SK-N-SH (cell line): ENCODE measurements at regions not wholly inside any gene's neighbourhood (a gene's known extent, or its start where the extent isn't known, plus 50 kb on each side); places are given as distances from the start of the nearest gene placed in this dataset.

ENCODE experiments used
- CTCF ChIA-PET: fragments of 300-600, 350-600 bp; formaldehyde crosslinking; extraction: SDS; loops from one replicate; lab custom pipeline; 2021; lab: Yijun Ruan, JAX
- POLR2A ChIA-PET: fragments of 350-600 bp; sonication (Branson Sonifier 250); formaldehyde crosslinking; extraction: SDS; loops from one replicate; lab custom pipeline; 2020; ENCODE audit warnings: antibody characterized with exemption, inconsistent platforms; lab: Yijun Ruan, JAX
- DNase-seq: peaks from one replicate; pipeline ENCODE4 v3.0.0; 2012
- H2AFZ ChIP-seq: fragments of 200-600 bp; sonication (generic); 2 replicates; pipeline ENCODE4 v1.8.1; 2016; ENCODE audit warnings: antibody characterized with exemption, mild to moderate bottlenecking, low read depth
- H3F3A ChIP-seq: fragments of 200-600 bp; sonication (generic); replicated peaks from 2 replicates; pipeline ENCODE3; 2016; ENCODE audit warnings: antibody characterized with exemption, mild to moderate bottlenecking; ENCODE audit not compliant: insufficient read depth
- H3K27ac ChIP-seq, 2 experiments: fragments of 200-500 bp in 1 of 2; fragments of 200-600 bp in 1 of 2; sonication (Bioruptor generic) in 1 of 2; sonication (generic), shearing (Covaris generic) in 1 of 2; 2 replicates each; pipeline versions ENCODE4 v1.5.1 to v1.6.1; 2014 to 2016; ENCODE audit warnings: low read depth in 2 of 2, inconsistent platforms in 1 of 2, low read length in 1 of 2, mild to moderate bottlenecking in 1 of 2, mixed read lengths in 1 of 2
- H3K27me3 ChIP-seq: fragments of 200-600 bp; sonication (generic), shearing (Covaris generic); 2 replicates; pipeline ENCODE4 v1.6.1; 2016; ENCODE audit warnings: mixed run types; ENCODE audit not compliant: insufficient read depth
- H3K36me3 ChIP-seq, 2 experiments: fragments of 200-500 bp in 1 of 2; fragments of 200-600 bp in 1 of 2; sonication (Bioruptor generic) in 1 of 2; sonication (generic) in 1 of 2; replicated peaks in 1 of 2; 2 replicates each; pipeline versions ENCODE3 to v1.5.1; 2014 to 2016; ENCODE audit warnings: low read length in 1 of 2, mild to moderate bottlenecking in 1 of 2; ENCODE audit not compliant: insufficient read depth in 2 of 2, control insufficient read depth in 1 of 2
- H3K4me1 ChIP-seq, 2 experiments: fragments of 200-500 bp in 1 of 2; fragments of 200-600 bp in 1 of 2; sonication (Bioruptor generic) in 1 of 2; sonication (generic), shearing (Covaris generic) in 1 of 2; 2 replicates each; pipeline versions ENCODE4 v1.5.1 to v1.6.1; 2014 to 2016; ENCODE audit warnings: low read depth in 1 of 2, low read length in 1 of 2, mixed run types in 1 of 2; ENCODE audit not compliant: insufficient read depth in 2 of 2, control insufficient read depth in 1 of 2
- H3K4me2 ChIP-seq: fragments of 200-600 bp; sonication (generic), shearing (Covaris generic); 2 replicates; pipeline ENCODE4 v1.6.1; 2017; ENCODE audit warnings: mixed run types
- H3K4me3 ChIP-seq, 2 experiments: fragments of 200-500 bp in 1 of 2; fragments of 200-600 bp in 1 of 2; sonication (Bioruptor generic) in 1 of 2; sonication (generic), shearing (Covaris generic) in 1 of 2; 2 replicates each; pipeline versions ENCODE4 v1.5.1 to v1.8.1; 2014 to 2016; ENCODE audit warnings: low read depth in 2 of 2, inconsistent platforms in 1 of 2, low read length in 1 of 2, mild to moderate bottlenecking in 1 of 2, mixed read lengths in 1 of 2, moderate library complexity in 1 of 2
- H3K79me2 ChIP-seq: fragments of 200-600 bp; sonication (generic); 2 replicates; pipeline ENCODE4 v1.8.1; 2017; ENCODE audit warnings: mild to moderate bottlenecking; ENCODE audit not compliant: insufficient read depth
- H3K9ac ChIP-seq: fragments of 200-600 bp; sonication (generic); 2 replicates; pipeline ENCODE4 v1.6.1; 2017; ENCODE audit warnings: mixed run types
- H3K9me2 ChIP-seq: fragments of 200-600 bp; sonication (generic); 2 replicates; pipeline ENCODE4 v1.6.1; 2017; ENCODE audit warnings: mixed run types
- H3K9me3 ChIP-seq: fragments of 200-600 bp; sonication (generic); 2 replicates; pipeline ENCODE4 v1.6.1; 2017; ENCODE audit warnings: mixed run types, mild to moderate bottlenecking, moderate library complexity
- H4K20me1 ChIP-seq: fragments of 200-600 bp; sonication (generic); 2 replicates; pipeline ENCODE4 v1.6.1; 2017; ENCODE audit warnings: mild to moderate bottlenecking, mixed run types; ENCODE audit not compliant: insufficient read depth
- CHD2 ChIP-seq: fragments of 150-350 bp; IDR thresholded peaks from 2 replicates; pipeline ENCODE4 v1.6.1; 2018; ENCODE audit warnings: low read length; ENCODE audit not compliant: partially characterized antibody
- CTCF ChIP-seq: fragments of 200-600 bp; sonication (generic); IDR thresholded peaks from 2 replicates; pipeline ENCODE4 v1.6.1; 2017; ENCODE audit warnings: antibody characterized with exemption, mild to moderate bottlenecking, moderate library complexity
- EP300 ChIP-seq, 2 experiments: IDR thresholded peaks; 2 replicates each; pipeline versions ENCODE4 v1.4.0 to v1.6.1; 2012; ENCODE audit warnings: borderline replicate concordance in 1 of 2, low read depth in 1 of 2, low read length in 1 of 2
- EZH2phosphoT487 ChIP-seq: fragments of 200-600 bp; sonication (generic); IDR thresholded peaks from 2 replicates; pipeline ENCODE4 v1.6.1; 2017; ENCODE audit warnings: low read depth, mixed run types, mild to moderate bottlenecking, antibody characterized with exemption, moderate library complexity, borderline replicate concordance
- FOSL2 ChIP-seq: IDR thresholded peaks from 2 replicates; pipeline ENCODE4 v1.4.0; 2012; ENCODE audit warnings: low read depth, mild to moderate bottlenecking, moderate library complexity, borderline replicate concordance
- GATA2 ChIP-seq: sonication (generic); formaldehyde crosslinking; IDR thresholded peaks from 2 replicates; pipeline ENCODE4 v1.5.0; 2020; ENCODE audit warnings: mild to moderate bottlenecking, missing genetic modification reagents
- IRF3 ChIP-seq: fragments of 150-350 bp; IDR thresholded peaks from 2 replicates; pipeline ENCODE4 v1.6.1; 2016; ENCODE audit warnings: mild to moderate bottlenecking, low read depth, low read length
- NFIC ChIP-seq: IDR thresholded peaks from 2 replicates; pipeline ENCODE4 v1.4.0; 2012; ENCODE audit warnings: borderline replicate concordance
- SMC3 ChIP-seq: IDR thresholded peaks from 2 replicates; pipeline ENCODE4 v1.6.1; 2012; ENCODE audit warnings: low read depth, low read length, improper control_type of control experiment
- TCF12 ChIP-seq: IDR thresholded peaks from 2 replicates; pipeline ENCODE4 v1.4.0; 2012
- WGBS: methylation state at CpG from one replicate; pipeline ENCODE4 v1.1.6; 2017; ENCODE audit warnings: low lambda C conversion rate; 5-methylcytosine and 5-hydroxymethylcytosine counted together
- TF ChIP-seq, protein P1 (sequence below): fragments of 150-350 bp; IDR thresholded peaks from 2 replicates; pipeline ENCODE4 v1.6.1; 2017; ENCODE audit warnings: antibody characterized with exemption, low read length, low read depth, borderline replicate concordance
- TF ChIP-seq, protein P2 (sequence below): IDR thresholded peaks from 2 replicates; pipeline ENCODE4 v1.6.1; 2012; ENCODE audit warnings: mild to moderate bottlenecking, low read depth, low read length, moderate library complexity
- TF ChIP-seq, protein P3 (sequence below): IDR thresholded peaks from 2 replicates; pipeline ENCODE4 v1.4.0; 2012; ENCODE audit warnings: low read depth, borderline replicate concordance

GRCh38 chr14:84804468-84804867 is 725.5 kb upstream of the FLRT2 start:
- H2AFZ ChIP-seq = no peak overlapping the region
- no peaks in the 10 kb centered on the region for H3K9me3 ChIP-seq
- H3K9me2 ChIP-seq = no peaks in the 10 kb centered on the region
- no peak overlapping the region for H3K4me3 ChIP-seq
- no peak for DNase-seq
- TF ChIP-seq TCF12 = no peak
- TF ChIP-seq FOSL2 = no peak
- TF ChIP-seq, protein P1, sequence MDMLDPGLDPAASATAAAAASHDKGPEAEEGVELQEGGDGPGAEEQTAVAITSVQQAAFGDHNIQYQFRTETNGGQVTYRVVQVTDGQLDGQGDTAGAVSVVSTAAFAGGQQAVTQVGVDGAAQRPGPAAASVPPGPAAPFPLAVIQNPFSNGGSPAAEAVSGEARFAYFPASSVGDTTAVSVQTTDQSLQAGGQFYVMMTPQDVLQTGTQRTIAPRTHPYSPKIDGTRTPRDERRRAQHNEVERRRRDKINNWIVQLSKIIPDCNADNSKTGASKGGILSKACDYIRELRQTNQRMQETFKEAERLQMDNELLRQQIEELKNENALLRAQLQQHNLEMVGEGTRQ = no peak
- TF ChIP-seq EZH2phosphoT487 = no peak
- TF ChIP-seq, protein P2, sequence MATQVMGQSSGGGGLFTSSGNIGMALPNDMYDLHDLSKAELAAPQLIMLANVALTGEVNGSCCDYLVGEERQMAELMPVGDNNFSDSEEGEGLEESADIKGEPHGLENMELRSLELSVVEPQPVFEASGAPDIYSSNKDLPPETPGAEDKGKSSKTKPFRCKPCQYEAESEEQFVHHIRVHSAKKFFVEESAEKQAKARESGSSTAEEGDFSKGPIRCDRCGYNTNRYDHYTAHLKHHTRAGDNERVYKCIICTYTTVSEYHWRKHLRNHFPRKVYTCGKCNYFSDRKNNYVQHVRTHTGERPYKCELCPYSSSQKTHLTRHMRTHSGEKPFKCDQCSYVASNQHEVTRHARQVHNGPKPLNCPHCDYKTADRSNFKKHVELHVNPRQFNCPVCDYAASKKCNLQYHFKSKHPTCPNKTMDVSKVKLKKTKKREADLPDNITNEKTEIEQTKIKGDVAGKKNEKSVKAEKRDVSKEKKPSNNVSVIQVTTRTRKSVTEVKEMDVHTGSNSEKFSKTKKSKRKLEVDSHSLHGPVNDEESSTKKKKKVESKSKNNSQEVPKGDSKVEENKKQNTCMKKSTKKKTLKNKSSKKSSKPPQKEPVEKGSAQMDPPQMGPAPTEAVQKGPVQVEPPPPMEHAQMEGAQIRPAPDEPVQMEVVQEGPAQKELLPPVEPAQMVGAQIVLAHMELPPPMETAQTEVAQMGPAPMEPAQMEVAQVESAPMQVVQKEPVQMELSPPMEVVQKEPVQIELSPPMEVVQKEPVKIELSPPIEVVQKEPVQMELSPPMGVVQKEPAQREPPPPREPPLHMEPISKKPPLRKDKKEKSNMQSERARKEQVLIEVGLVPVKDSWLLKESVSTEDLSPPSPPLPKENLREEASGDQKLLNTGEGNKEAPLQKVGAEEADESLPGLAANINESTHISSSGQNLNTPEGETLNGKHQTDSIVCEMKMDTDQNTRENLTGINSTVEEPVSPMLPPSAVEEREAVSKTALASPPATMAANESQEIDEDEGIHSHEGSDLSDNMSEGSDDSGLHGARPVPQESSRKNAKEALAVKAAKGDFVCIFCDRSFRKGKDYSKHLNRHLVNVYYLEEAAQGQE = no peak
- no peak for TF ChIP-seq NFIC
- no peak for TF ChIP-seq SMC3
- no peak for TF ChIP-seq GATA2 (CRISPR knock-in tag)
- TF ChIP-seq CHD2 = no peak
- no peak for TF ChIP-seq CTCF
- no peak for TF ChIP-seq IRF3
- TF ChIP-seq, protein P3, sequence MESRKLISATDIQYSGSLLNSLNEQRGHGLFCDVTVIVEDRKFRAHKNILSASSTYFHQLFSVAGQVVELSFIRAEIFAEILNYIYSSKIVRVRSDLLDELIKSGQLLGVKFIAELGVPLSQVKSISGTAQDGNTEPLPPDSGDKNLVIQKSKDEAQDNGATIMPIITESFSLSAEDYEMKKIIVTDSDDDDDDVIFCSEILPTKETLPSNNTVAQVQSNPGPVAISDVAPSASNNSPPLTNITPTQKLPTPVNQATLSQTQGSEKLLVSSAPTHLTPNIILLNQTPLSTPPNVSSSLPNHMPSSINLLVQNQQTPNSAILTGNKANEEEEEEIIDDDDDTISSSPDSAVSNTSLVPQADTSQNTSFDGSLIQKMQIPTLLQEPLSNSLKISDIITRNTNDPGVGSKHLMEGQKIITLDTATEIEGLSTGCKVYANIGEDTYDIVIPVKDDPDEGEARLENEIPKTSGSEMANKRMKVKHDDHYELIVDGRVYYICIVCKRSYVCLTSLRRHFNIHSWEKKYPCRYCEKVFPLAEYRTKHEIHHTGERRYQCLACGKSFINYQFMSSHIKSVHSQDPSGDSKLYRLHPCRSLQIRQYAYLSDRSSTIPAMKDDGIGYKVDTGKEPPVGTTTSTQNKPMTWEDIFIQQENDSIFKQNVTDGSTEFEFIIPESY = no peak
- no peak for TF ChIP-seq EP300 (IDR thresholded peaks at IDR 0.05; ENCODE audit: borderline replicate concordance in 1 of 2, low read depth in 1 of 2, low read length in 1 of 2)
- H3K9ac ChIP-seq = no peak overlapping the region
- H3K27me3 ChIP-seq = no peaks in the 10 kb centered on the region
- no peak overlapping the region for H3K4me2 ChIP-seq
- H3F3A ChIP-seq = no peaks in the 10 kb centered on the region
- no peaks in the 10 kb centered on the region for H3K36me3 ChIP-seq
- H3K4me1 ChIP-seq = no peaks in the 10 kb centered on the region
- ChIA-PET POLR2A (no interaction called here), CTCF (interaction anchor here (0.6 kb wide), 1 partner anchor 83 kb away, joined by 3 read pairs; no protein-coding TSS in a partner anchor)
- 3% methylated on average over 1 of the region's 1 CpG for WGBS
- H4K20me1 ChIP-seq = no peaks in the 10 kb centered on the region
- no peak overlapping the region for H3K27ac ChIP-seq
- H3K79me2 ChIP-seq = no peaks in the 10 kb centered on the region
